ENCODE measurements at regions not wholly inside any gene's neighbourhood (a gene's known extent, or its start where the extent isn't known, plus 50 kb on each side); places are given as distances from the start of the nearest gene placed in this dataset.

GRCh38 chr2:221675201-221675908 is 103.3 kb upstream of the EPHA4 start:
- no TSS peak for BruUV-seq (replicated peaks)
- Histone ChIP-seq H3K4me3 (no peak overlapping the region), H3K27me3 (ENCODE audit: control insufficient read depth in 2 of 2, insufficient read depth in 2 of 2, low read length in 2 of 2) (no peaks in the 10 kb centered on the region), H3K79me2 (ENCODE audit: control insufficient read depth, insufficient read depth, low read length) (no peaks in the 10 kb centered on the region), H2AFZ (ENCODE audit: low read depth, low read length) (no peak overlapping the region), H3K36me3 (ENCODE audit: control insufficient read depth, insufficient read depth, low read length) (no peaks in the 10 kb centered on the region), H3K9me3 (replicated peaks; ENCODE audit: control insufficient read depth, insufficient read depth, low read depth, low read length) (no peaks in the 10 kb centered on the region), H3K9me1 (ENCODE audit: control insufficient read depth, insufficient read depth, low read length) (no peaks in the 10 kb centered on the region), H3K9ac (ENCODE audit: insufficient read depth in 1 of 2, low read depth in 2 of 2, low read length in 2 of 2) (no peak overlapping the region), H4K20me1 (replicated peaks; ENCODE audit: control insufficient read depth, insufficient read depth, low read length) (no peaks in the 10 kb centered on the region), H3K4me2 (ENCODE audit: insufficient read depth, low read length) (no peak overlapping the region), H3K27ac (ENCODE audit: extremely low read depth, low read depth, low read length) (no peak overlapping the region), H3K4me1 (replicated peaks in 1 of 2; ENCODE audit: control insufficient read depth in 2 of 2, insufficient read depth in 2 of 2, low read length in 2 of 2) (no peaks in the 10 kb centered on the region)
- in situ Hi-C loops (cut with MboI) (no loop called here), intact Hi-C loops (cut with micrococcal nuclease) (no loop called here)
- 0% methylated on average over 5 of the region's 5 CpGs for WGBS (ENCODE audit: insufficient coverage, low coverage, missing lambda C conversion rate)
- DNase-seq (ENCODE audit: extremely low read depth in 1 of 4, low spot score in 3 of 4): no peak
- POLR2A ChIA-PET: no interaction called here
- no peak for ATAC-seq
- CTCF ChIA-PET (ENCODE audit: low intra/inter-chr PET ratio): no interaction called here
- no peak for FAIRE-seq
- TF ChIP-seq SOX6 (IDR thresholded peaks at IDR 0.05) (no peak), ASH1L (IDR thresholded peaks at IDR 0.05; ENCODE audit: borderline replicate concordance, low read depth, partially characterized antibody) (no peak), ZMIZ1 (IDR thresholded peaks at IDR 0.05; ENCODE audit: low read depth in 2 of 2, low read length in 2 of 2) (no peak), HMG20A (CRISPR knock-in tag; conservative IDR thresholded peaks at IDR 0.05) (no peak), SLC30A9 (CRISPR knock-in tag; IDR thresholded peaks at IDR 0.05) (no peak), ZNF780A (CRISPR knock-in tag; IDR thresholded peaks at IDR 0.05) (no peak), KLF1 (tag; IDR thresholded peaks at IDR 0.05) (no peak), BRF1 (IDR thresholded peaks at IDR 0.05; ENCODE audit: borderline replicate concordance, extremely low read depth, insufficient read length) (no peak), NRF1 (conservative IDR thresholded peaks at IDR 0.05 in 1 of 2, IDR thresholded peaks at IDR 0.05 in 1 of 2) (no peak), TRIM25 (IDR thresholded peaks at IDR 0.05; ENCODE audit: borderline replicate concordance) (no peak)
- TF ChIP-seq, protein P1, sequence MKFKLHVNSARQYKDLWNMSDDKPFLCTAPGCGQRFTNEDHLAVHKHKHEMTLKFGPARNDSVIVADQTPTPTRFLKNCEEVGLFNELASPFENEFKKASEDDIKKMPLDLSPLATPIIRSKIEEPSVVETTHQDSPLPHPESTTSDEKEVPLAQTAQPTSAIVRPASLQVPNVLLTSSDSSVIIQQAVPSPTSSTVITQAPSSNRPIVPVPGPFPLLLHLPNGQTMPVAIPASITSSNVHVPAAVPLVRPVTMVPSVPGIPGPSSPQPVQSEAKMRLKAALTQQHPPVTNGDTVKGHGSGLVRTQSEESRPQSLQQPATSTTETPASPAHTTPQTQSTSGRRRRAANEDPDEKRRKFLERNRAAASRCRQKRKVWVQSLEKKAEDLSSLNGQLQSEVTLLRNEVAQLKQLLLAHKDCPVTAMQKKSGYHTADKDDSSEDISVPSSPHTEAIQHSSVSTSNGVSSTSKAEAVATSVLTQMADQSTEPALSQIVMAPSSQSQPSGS (CRISPR knock-in tag; IDR thresholded peaks at IDR 0.05): no peak
- TF ChIP-seq, protein P2, sequence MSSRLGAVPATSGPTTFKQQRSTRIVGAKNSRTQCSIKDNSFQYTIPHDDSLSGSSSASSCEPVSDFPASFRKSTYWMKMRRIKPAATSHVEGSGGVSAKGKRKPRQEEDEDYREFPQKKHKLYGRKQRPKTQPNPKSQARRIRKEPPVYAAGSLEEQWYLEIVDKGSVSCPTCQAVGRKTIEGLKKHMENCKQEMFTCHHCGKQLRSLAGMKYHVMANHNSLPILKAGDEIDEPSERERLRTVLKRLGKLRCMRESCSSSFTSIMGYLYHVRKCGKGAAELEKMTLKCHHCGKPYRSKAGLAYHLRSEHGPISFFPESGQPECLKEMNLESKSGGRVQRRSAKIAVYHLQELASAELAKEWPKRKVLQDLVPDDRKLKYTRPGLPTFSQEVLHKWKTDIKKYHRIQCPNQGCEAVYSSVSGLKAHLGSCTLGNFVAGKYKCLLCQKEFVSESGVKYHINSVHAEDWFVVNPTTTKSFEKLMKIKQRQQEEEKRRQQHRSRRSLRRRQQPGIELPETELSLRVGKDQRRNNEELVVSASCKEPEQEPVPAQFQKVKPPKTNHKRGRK (tag; IDR thresholded peaks at IDR 0.05): no peak
- TF ChIP-seq, protein P3, sequence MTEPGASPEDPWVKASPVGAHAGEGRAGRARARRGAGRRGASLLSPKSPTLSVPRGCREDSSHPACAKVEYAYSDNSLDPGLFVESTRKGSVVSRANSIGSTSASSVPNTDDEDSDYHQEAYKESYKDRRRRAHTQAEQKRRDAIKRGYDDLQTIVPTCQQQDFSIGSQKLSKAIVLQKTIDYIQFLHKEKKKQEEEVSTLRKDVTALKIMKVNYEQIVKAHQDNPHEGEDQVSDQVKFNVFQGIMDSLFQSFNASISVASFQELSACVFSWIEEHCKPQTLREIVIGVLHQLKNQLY (CRISPR knock-in tag; conservative IDR thresholded peaks at IDR 0.05): no peak

All from K562 (cell line).